H1 (cell line): ENCODE measurements at regions not wholly inside any gene's neighbourhood (a gene's known extent, or its start where the extent isn't known, plus 50 kb on each side); places are given as distances from the start of the nearest gene placed in this dataset.

Experiments
- CTCF ChIA-PET: fragments of 300-600 bp; sonication (Branson Sonifier 250); formaldehyde crosslinking; loops from one replicate; lab custom pipeline; 2021; ENCODE audit not compliant: partially characterized antibody; lab: Charles Lee
- POLR2A ChIA-PET: fragments of 300-600 bp; sonication (Branson Sonifier 250); formaldehyde crosslinking; loops from one replicate; lab custom pipeline; 2021; ENCODE audit warnings: inconsistent platforms; ENCODE audit not compliant: partially characterized antibody; lab: Charles Lee
- DNase-seq, 2 experiments: peaks; one replicate each; pipeline versions ENCODE4 v3.0.0 to v3.0.0-alpha.2; 2010 to 2022; ENCODE audit warnings: low spot score in 2 of 2, low read depth in 1 of 2, mixed read lengths in 1 of 2
- FAIRE-seq: peaks from 2 replicates; lab custom pipeline; 2011; peaks lifted over from hg19 to GRCh38; lab: Jason Lieb, UNC
- H2AFZ ChIP-seq: 2 replicates; pipeline ENCODE4 v1.8.1; 2012; ENCODE audit warnings: low read length, inconsistent platforms
- H2AK5ac ChIP-seq: 2 replicates; pipeline ENCODE4 v1.6.1; 2013; ENCODE audit warnings: low read depth, low read length
- H2BK120ac ChIP-seq: replicated peaks from 2 replicates; pipeline ENCODE3; 2013; ENCODE audit warnings: low read depth, low read length, inconsistent platforms
- H2BK12ac ChIP-seq: 2 replicates; pipeline ENCODE4 v1.6.1; 2013; ENCODE audit warnings: low read depth, low read length
- H2BK15ac ChIP-seq: 2 replicates; pipeline ENCODE4 v1.6.1; 2013; ENCODE audit warnings: low read length
- H2BK20ac ChIP-seq: 2 replicates; pipeline ENCODE4 v1.6.1; 2013; ENCODE audit warnings: low read length
- H2BK5ac ChIP-seq: 2 replicates; pipeline ENCODE4 v1.6.1; 2013; ENCODE audit warnings: low read depth, low read length
- H3K14ac ChIP-seq: 2 replicates; pipeline ENCODE4 v1.6.1; 2013; ENCODE audit warnings: inconsistent platforms; ENCODE audit not compliant: insufficient read length
- H3K18ac ChIP-seq: 2 replicates; pipeline ENCODE4 v1.6.1; 2013; ENCODE audit warnings: low read length; ENCODE audit errors: extremely low read depth
- H3K23ac ChIP-seq: 2 replicates; pipeline ENCODE4 v1.6.1; 2013; ENCODE audit warnings: inconsistent platforms; ENCODE audit not compliant: insufficient read length
- H3K23me2 ChIP-seq: 2 replicates; pipeline ENCODE4 v1.6.1; 2013; ENCODE audit warnings: low read depth, low read length
- H3K27ac ChIP-seq: 2 replicates; pipeline ENCODE4 v1.6.1; 2011; ENCODE audit warnings: low read depth, low read length, inconsistent platforms
- H3K27me3 ChIP-seq, 4 experiments: replicated peaks in 1 of 4; 1 replicate in 1 of 4; 2 replicates in 3 of 4; pipeline versions ENCODE4 v1.6.1 to v1.8.1; 2011 to 2013; ENCODE audit warnings: low read length in 3 of 4, mild to moderate bottlenecking in 3 of 4, inconsistent platforms in 2 of 4, mixed read lengths in 2 of 4, moderate library complexity in 1 of 4; ENCODE audit not compliant: control insufficient read depth in 3 of 4, insufficient read depth in 3 of 4; ENCODE audit errors: extremely low read depth in 1 of 4
- H3K36me3 ChIP-seq, 4 experiments: 2 replicates each; pipeline versions ENCODE4 v1.6.1 to v1.8.1; 2011 to 2013; ENCODE audit warnings: mild to moderate bottlenecking in 4 of 4, low read length in 3 of 4, moderate library complexity in 2 of 4, control low read depth in 1 of 4, inconsistent platforms in 1 of 4; ENCODE audit not compliant: insufficient read depth in 4 of 4, control insufficient read depth in 2 of 4
- H3K4ac ChIP-seq: replicated peaks from 2 replicates; pipeline ENCODE3; 2013; ENCODE audit warnings: low read length, low read depth, mixed read lengths, inconsistent platforms; ENCODE audit not compliant: insufficient read length
- H3K4me1 ChIP-seq, 4 experiments: replicated peaks in 1 of 4; 1 replicate in 1 of 4; 2 replicates in 3 of 4; pipeline versions ENCODE4 v1.6.1 to v1.8.1; 2011 to 2013; ENCODE audit warnings: low read length in 3 of 4, inconsistent platforms in 2 of 4, mixed read lengths in 1 of 4; ENCODE audit not compliant: insufficient read depth in 4 of 4, control insufficient read depth in 3 of 4
- H3K4me2 ChIP-seq, 2 experiments: 2 replicates each; pipeline versions ENCODE4 v1.6.1 to v1.8.1; 2011 to 2013; ENCODE audit warnings: low read depth in 2 of 2, low read length in 2 of 2, control low read depth in 1 of 2, inconsistent platforms in 1 of 2, mild to moderate bottlenecking in 1 of 2; ENCODE audit not compliant: insufficient read depth in 1 of 2
- H3K4me3 ChIP-seq, 4 experiments: fragments of 200-600, 300-600 bp in 1 of 4; sonication (generic), shearing (Covaris generic), sonication (Bioruptor Twin) in 1 of 4; 2 replicates each; pipeline versions ENCODE4 v1.5.1 to v1.8.1; 2011 to 2016; ENCODE audit warnings: low read length in 4 of 4, low read depth in 3 of 4, control low read depth in 2 of 4, inconsistent platforms in 2 of 4, mild to moderate bottlenecking in 2 of 4, mixed read lengths in 1 of 4, moderate library complexity in 1 of 4; ENCODE audit not compliant: insufficient read depth in 2 of 4; ENCODE audit errors: extremely low read depth in 1 of 4
- H3K56ac ChIP-seq: replicated peaks from 2 replicates; pipeline ENCODE3; 2013; ENCODE audit warnings: low read depth, mild to moderate bottlenecking, mixed read lengths, low read length, inconsistent platforms; ENCODE audit not compliant: insufficient read length
- H3K79me1 ChIP-seq: 2 replicates; pipeline ENCODE4 v1.6.1; 2013; ENCODE audit warnings: low read depth, low read length, control low read depth
- H3K79me2 ChIP-seq, 2 experiments: 2 replicates each; pipeline versions ENCODE4 v1.6.1 to v1.8.1; 2012 to 2013; ENCODE audit warnings: low read length in 2 of 2, mild to moderate bottlenecking in 2 of 2, inconsistent platforms in 1 of 2; ENCODE audit not compliant: insufficient read depth in 2 of 2, control insufficient read depth in 1 of 2
- H3K9ac ChIP-seq, 4 experiments: replicated peaks in 1 of 4; 1 replicate in 1 of 4; 2 replicates in 3 of 4; pipeline versions ENCODE4 v1.6.1 to v1.8.1; 2011 to 2013; ENCODE audit warnings: low read depth in 3 of 4, low read length in 3 of 4, control low read depth in 2 of 4, mild to moderate bottlenecking in 2 of 4, moderate library complexity in 2 of 4, inconsistent platforms in 1 of 4; ENCODE audit errors: extremely low read depth in 1 of 4
- H3K9me3 ChIP-seq, 2 experiments: 2 replicates each; pipeline versions ENCODE4 v1.6.1 to v1.8.1; 2012 to 2013; ENCODE audit warnings: mild to moderate bottlenecking in 2 of 2, moderate library complexity in 2 of 2, control low read depth in 1 of 2, inconsistent platforms in 1 of 2, low read depth in 1 of 2, low read length in 1 of 2, mixed read lengths in 1 of 2; ENCODE audit not compliant: insufficient read depth in 2 of 2
- H4K20me1 ChIP-seq, 2 experiments: replicated peaks in 1 of 2; 2 replicates each; pipeline versions ENCODE3 to v1.8.1; 2011 to 2013; ENCODE audit warnings: inconsistent platforms in 2 of 2, low read length in 2 of 2, mild to moderate bottlenecking in 1 of 2; ENCODE audit not compliant: insufficient read depth in 2 of 2, control insufficient read depth in 1 of 2
- H4K5ac ChIP-seq: 2 replicates; pipeline ENCODE4 v1.6.1; 2013; ENCODE audit warnings: low read length, low read depth, mixed read lengths, inconsistent platforms; ENCODE audit not compliant: insufficient read length
- H4K8ac ChIP-seq: 2 replicates; pipeline ENCODE4 v1.8.0; 2013; ENCODE audit warnings: mild to moderate bottlenecking, moderate library complexity, low read length, inconsistent platforms; ENCODE audit not compliant: insufficient read depth; ENCODE audit errors: extremely low read depth
- H4K91ac ChIP-seq: replicated peaks from 2 replicates; pipeline ENCODE3; 2013; ENCODE audit warnings: low read length, mixed read lengths, inconsistent platforms; ENCODE audit not compliant: insufficient read length
- EGR1 ChIP-seq: IDR thresholded peaks from 2 replicates; pipeline ENCODE4 v1.6.1; 2011; ENCODE audit warnings: low read depth, low read length, borderline replicate concordance
- WGBS, 2 experiments: shearing (Covaris generic) in 1 of 2; methylation state at CpG; one replicate each; pipeline versions ENCODE4 v1.1.6 to v1.1.7; 2013 to 2015; ENCODE audit warnings: low lambda C conversion rate in 2 of 2, mixed read lengths in 2 of 2, inconsistent platforms in 1 of 2, low coverage in 1 of 2, missing lambda C conversion rate in 1 of 2; ENCODE audit not compliant: insufficient replicate concordance in 2 of 2, insufficient coverage in 1 of 2, insufficient read length in 1 of 2; ENCODE audit errors: extremely low coverage in 1 of 2, missing lambda C conversion rate in 1 of 2; 5-methylcytosine and 5-hydroxymethylcytosine counted together

GRCh38 chr6:15082708-15083107 lies 163.2 kb upstream of the JARID2 start:
- Histone ChIP-seq H3K14ac (no peak overlapping the region), H4K5ac (no peak overlapping the region), H3K27me3 (no peaks in the 10 kb centered on the region), H2AFZ (no peak overlapping the region), H3K23me2 (no peaks in the 10 kb centered on the region), H3K23ac (no peak overlapping the region), H3K4me3 (no peak overlapping the region), H4K20me1 (no peaks in the 10 kb centered on the region), H3K36me3 (no peaks in the 10 kb centered on the region), H3K4ac (no peak overlapping the region), H3K4me1 (peaks cover 1 to 8% (median 4%) of the 10 kb centered on the region in 4 experiments; a peak in 5 of 7 replicates), H2BK120ac (peak overlapping the region; percentile 57), H2BK20ac (peak overlapping the region; percentile 84; the same call in 1 of the 2 replicates), H3K4me2 (no peak overlapping the region), H3K18ac (peak overlapping the region; percentile 36; the same call in 1 of the 2 replicates), H2AK5ac (no peak overlapping the region), H2BK15ac (no peak overlapping the region), H4K8ac (no peak overlapping the region), H3K79me1 (no peaks in the 10 kb centered on the region), H4K91ac (peak overlapping the region; percentile 89), H2BK12ac (peak overlapping the region; percentile 97; the same call in 1 of the 2 replicates), H2BK5ac (peak overlapping the region; percentile 40; the same call in 1 of the 2 replicates), H3K9me3 (no peaks in the 10 kb centered on the region), H3K27ac (no peak overlapping the region), H3K79me2 (no peaks in the 10 kb centered on the region), H3K9ac (no peak overlapping the region), H3K56ac (no peak overlapping the region)
- ChIA-PET CTCF (interaction anchor here (0.9 to 1.5 kb wide), 2 partner anchors 44 to 191 kb away, joined by 3 read pairs; no protein-coding TSS in a partner anchor), POLR2A (no interaction called here)
- 96% methylated on average over 8 of the region's 8 CpGs; no CpG with 5 or more reads in 1 of the 2 experiments for WGBS, 2 experiments
- DNase-seq (no peak), FAIRE-seq (no peak)
- no peak for TF ChIP-seq EGR1
